Cerebellar nuclear complex (tissue), 1 donor: ENCODE measurements at regions not wholly inside any gene's neighbourhood (a gene's known extent, or its start where the extent isn't known, plus 50 kb on each side); places are given as distances from the start of the nearest gene placed in this dataset.
"Not testable (repeated sequence)": the region's sequence is repeated elsewhere in the genome, so short reads cannot be mapped to it uniquely, and the experiment has no call there.

Source experiments
- DNase-seq, 2 experiments: peaks; one replicate each; lab custom pipeline; 2025; lab: John Stamatoyannopoulos, UW

DNA sequence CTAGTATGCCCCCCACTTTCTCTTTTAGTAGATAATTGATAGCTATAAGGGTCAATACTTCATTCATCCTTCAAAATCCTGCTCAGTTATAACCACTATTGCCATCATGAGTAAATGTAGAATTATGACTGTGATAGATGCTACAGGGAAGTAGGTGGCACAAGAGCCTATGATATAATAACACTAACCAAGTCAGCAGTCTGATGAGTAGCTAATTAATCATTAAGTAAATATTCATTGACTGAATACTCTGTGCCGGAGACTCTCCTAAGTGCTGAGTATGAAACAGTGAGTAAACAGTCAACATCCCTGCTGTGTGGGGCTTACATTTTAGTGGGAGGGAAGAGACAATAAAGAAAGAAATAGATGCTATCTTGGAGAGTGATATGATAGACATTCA, 430.3 kb upstream of the ZNF462 start:
- no peak for DNase-seq

DNA sequence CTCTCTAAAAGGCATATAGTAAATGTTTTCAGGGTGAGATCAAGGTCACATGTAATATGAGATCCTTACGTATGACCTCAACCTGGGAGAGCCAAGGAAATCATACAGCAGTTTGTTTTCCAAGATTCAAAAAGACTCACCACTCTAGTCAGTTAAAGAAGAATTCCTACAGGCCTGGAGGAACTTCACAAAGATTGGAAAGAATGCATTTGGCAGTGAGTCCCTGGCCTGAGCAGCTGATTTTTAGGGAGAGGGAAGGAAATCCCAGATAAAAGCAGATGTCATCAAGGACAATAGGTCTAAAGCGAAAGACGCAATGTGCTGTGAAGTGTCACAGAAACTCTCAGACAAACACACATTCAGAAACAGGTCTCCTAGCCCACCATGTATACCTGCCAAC, 424.0 kb upstream of the ZNF462 start:
- no peak for DNase-seq

DNA sequence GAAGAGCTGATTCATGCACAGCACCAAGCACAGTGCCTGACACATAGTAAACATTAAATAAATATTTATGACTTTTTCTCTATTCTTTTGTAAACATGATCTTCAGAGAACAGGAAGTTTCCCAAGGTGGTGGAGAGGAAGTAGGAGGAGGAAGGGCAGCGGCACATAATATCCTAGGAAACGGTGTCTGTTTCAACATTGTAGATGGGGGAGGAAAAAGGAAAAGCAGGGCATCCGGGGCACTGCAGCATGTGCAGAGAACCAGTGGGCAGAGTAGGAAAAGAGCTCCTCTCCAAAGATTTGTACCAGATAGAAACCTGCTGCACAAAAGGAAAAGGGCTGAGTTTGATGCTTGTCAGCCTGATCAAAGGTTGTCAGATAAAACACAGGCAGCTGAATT, 421.7 kb upstream of the ZNF462 start:
- no peak for DNase-seq

- DNase-seq = no peak
Measured at GRCh38 chr9:106443520-106443919, 419.4 kb upstream of the ZNF462 start.

DNA sequence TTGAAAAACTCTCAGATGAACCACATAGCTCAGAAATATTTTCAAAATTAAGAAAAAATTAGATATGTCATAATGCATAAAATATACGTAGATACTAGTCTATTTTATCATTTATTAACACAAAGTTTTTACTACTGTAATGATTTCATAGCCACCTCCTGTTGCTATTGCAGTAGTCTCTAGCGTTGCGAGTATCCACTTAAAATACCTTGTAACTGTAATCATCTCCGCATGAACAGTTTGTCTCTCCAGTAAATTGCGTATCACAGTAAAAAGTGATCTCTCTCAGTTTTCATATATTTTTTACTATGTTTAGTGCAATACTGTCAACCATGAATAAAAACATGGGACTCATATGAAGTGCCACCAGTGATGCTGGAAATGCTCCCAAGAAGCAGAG, 417.9 kb upstream of the ZNF462 start:
- DNase-seq = no peak

- no peak for DNase-seq
Measured at GRCh38 chr9:106449336-106449927, 413.5 kb upstream of the ZNF462 start.

GRCh38 chr9:106450549-106450948, 412.4 kb upstream of the ZNF462 start:
- no peak for DNase-seq

GRCh38 chr9:106451223-106451622, 411.7 kb upstream of the ZNF462 start:
- DNase-seq = no peak

- no peak for DNase-seq
Measured at GRCh38 chr9:106456581-106456980, 406.4 kb upstream of the ZNF462 start.

- DNase-seq = no peak
Measured at GRCh38 chr9:106467113-106467864, 395.7 kb upstream of the ZNF462 start.

- DNase-seq = no peak
Measured at GRCh38 chr9:106467865-106468164, 395.2 kb upstream of the ZNF462 start.

- DNase-seq = no peak
Measured at GRCh38 chr9:106468431-106468830, 394.5 kb upstream of the ZNF462 start.

GRCh38 chr9:106478312-106478711, 384.7 kb upstream of the ZNF462 start:
- DNase-seq = no peak

- DNase-seq = no peak
Measured at GRCh38 chr9:106478727-106479126, 384.2 kb upstream of the ZNF462 start.

GRCh38 chr9:106479679-106480078, 383.3 kb upstream of the ZNF462 start:
- DNase-seq = no peak

- DNase-seq = no peak
Measured at GRCh38 chr9:106481013-106481609, 381.9 kb upstream of the ZNF462 start.

DNA sequence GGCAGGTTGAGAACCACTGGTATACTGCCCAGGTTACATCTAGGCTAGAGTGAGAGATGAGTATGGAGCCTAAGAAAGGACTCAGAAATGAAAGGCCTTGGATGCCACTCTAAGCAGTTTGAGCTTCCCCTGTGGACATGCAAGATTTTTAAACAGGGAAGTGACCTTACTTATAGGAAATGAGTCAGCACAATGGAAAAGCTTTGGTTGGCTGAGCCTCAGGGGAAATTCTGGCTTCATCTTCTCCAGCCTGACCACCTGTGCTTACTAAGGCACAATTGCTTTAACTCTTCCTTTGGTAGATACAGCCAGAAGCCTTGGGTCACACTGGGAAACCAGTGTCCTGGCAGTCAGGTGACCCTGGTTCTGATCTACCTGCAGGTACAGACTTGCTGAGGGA, 380.2 kb upstream of the ZNF462 start:
- no peak for DNase-seq

GRCh38 chr9:106486685-106487084, 376.3 kb upstream of the ZNF462 start:
- no peak for DNase-seq

DNA sequence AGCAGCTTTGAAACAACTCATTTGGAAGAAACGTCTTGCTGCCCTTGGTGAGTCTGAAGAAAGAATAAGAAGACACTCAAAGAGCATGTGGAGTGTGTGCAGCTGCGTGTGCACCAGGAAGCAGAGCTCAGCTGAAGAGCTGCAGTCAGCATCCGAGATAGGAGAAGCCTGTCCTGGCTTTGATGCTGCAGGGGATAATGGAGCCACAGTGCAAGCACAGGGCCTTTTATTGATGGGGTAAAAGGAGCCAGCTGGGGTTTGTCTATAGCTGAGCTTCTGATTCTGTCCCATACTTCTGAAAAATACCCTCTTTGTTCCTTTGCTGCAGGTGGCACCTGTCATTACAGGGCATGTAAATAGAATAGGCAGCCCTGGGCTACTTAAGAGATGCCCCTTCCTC, 375.7 kb upstream of the ZNF462 start:
- no peak for DNase-seq

DNA sequence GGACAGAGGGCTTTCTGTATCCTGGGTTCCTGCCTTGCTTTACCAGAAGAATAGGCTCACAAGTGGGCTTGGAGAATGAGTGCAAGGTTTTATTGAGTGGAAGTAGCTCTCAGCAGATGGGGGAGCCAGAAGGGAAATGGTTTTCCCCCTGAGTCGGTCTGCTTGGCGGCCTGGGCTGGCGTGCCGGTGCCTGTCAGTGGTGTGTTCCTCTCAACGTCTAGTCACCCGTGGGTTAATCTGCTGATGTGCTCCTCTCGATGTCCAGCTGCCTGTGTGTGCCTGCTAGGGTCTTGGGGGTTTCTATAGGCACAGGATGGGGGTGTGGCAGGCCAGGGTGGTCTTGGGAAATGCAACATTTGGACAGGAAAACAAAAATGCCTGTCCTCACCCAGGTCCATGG, 370.8 kb upstream of the ZNF462 start:
- DNase-seq = not testable (repeated sequence)

- DNase-seq = no peak
Measured at GRCh38 chr9:106500171-106500570, 362.8 kb upstream of the ZNF462 start.

GRCh38 chr9:106501210-106501609, 361.8 kb upstream of the ZNF462 start:
- not testable (repeated sequence) for DNase-seq

- DNase-seq = no peak
Measured at GRCh38 chr9:106502930-106503329, 360.0 kb upstream of the ZNF462 start.

DNA sequence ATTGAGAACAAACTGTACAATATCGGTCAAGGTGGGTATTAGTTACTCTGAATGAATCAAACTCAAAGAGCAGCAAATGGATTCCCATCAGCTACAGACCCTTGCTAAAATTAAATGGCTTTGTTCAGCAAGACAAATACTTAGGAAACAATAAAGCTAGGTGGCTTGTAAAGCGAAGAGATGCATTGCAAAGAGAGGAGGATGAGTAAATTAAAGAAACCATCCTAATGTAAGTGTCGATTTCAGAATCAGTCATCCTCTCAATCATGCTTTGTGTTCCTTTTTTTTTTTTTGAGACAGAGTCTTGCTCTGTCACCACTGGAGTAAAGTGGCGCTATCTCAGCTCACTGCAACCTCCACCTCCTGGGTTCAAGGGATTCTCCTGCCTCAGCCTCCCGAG, 359.2 kb upstream of the ZNF462 start:
- DNase-seq = no peak
